HEK293 (cell line): ENCODE measurements at regions not wholly inside any gene's neighbourhood (a gene's known extent, or its start where the extent isn't known, plus 50 kb on each side); places are given as distances from the start of the nearest gene placed in this dataset.

Source experiments
- CTCF ChIA-PET: fragments of 350-600 bp; formaldehyde crosslinking; extraction: SDS; loops from one replicate; lab custom pipeline; 2021; ENCODE audit warnings: antibody characterized with exemption; lab: Yijun Ruan, JAX
- POLR2A ChIA-PET: fragments of 300-600 bp; formaldehyde crosslinking; extraction: SDS; loops from one replicate; lab custom pipeline; 2020; ENCODE audit warnings: antibody characterized with exemption, inconsistent platforms; lab: Yijun Ruan, JAX
- H3K27ac ChIP-seq: fragments of 200-500 bp; sonication (Bioruptor generic); 2 replicates; pipeline ENCODE4 v1.5.1; 2014; ENCODE audit warnings: low read depth, low read length, control low read depth, inconsistent platforms; ENCODE audit errors: extremely low read depth
- H3K36me3 ChIP-seq, 2 experiments: fragments of 200-500 bp in 1 of 2; sonication (Bioruptor generic) in 1 of 2; 1 replicate in 1 of 2; 2 replicates in 1 of 2; pipeline ENCODE4 v1.5.1; 2014 to 2017; ENCODE audit warnings: inconsistent platforms in 2 of 2, low read length in 2 of 2; ENCODE audit not compliant: control insufficient read depth in 2 of 2, insufficient read depth in 1 of 2
- H3K4me1 ChIP-seq: fragments of 200-500 bp; sonication (Bioruptor generic); 2 replicates; pipeline ENCODE4 v1.5.1; 2014; ENCODE audit warnings: mild to moderate bottlenecking, low read length, inconsistent platforms; ENCODE audit not compliant: control insufficient read depth, insufficient read depth
- H3K4me3 ChIP-seq: 2 replicates; pipeline ENCODE4 v1.5.1; 2011; ENCODE audit warnings: low read depth, mild to moderate bottlenecking, control low read depth, low read length, moderate library complexity
- H3K9me3 ChIP-seq: fragments of 200-500 bp; sonication (Bioruptor generic); 2 replicates; pipeline ENCODE4 v1.5.1; 2014; ENCODE audit warnings: low read depth, low read length, inconsistent platforms; ENCODE audit not compliant: control insufficient read depth, insufficient read depth
- GFI1B ChIP-seq: fragments of 450-650 bp; formaldehyde crosslinking; IDR thresholded peaks from 2 replicates; pipeline ENCODE4 v1.5.1; 2016; ENCODE audit warnings: missing biosample characterization, missing genetic modification characterization
- IKZF3 ChIP-seq: fragments of 450-650 bp; IDR thresholded peaks from 2 replicates; pipeline ENCODE4 v1.5.0; 2018; ENCODE audit warnings: missing biosample characterization, mild to moderate bottlenecking, missing genetic modification characterization, moderate library complexity
- KLF17 ChIP-seq: fragments of 450-650 bp; formaldehyde crosslinking; IDR thresholded peaks from 2 replicates; pipeline ENCODE4 v1.5.1; 2016; ENCODE audit warnings: missing biosample characterization, missing genetic modification characterization
- OVOL3 ChIP-seq: fragments of 450-650 bp; formaldehyde crosslinking; IDR thresholded peaks from 2 replicates; pipeline ENCODE4 v1.5.1; 2016; ENCODE audit warnings: missing biosample characterization, missing genetic modification characterization
- SP2 ChIP-seq: fragments of 450-650 bp; formaldehyde crosslinking; IDR thresholded peaks from 2 replicates; pipeline ENCODE4 v1.5.1; 2016; ENCODE audit warnings: missing biosample characterization, missing genetic modification characterization
- TCF7L2 ChIP-seq: IDR thresholded peaks from 2 replicates; pipeline ENCODE4 v1.6.1; 2011; ENCODE audit warnings: low read depth, mild to moderate bottlenecking, inconsistent platforms, low read length, moderate library complexity, borderline replicate concordance
- ZBTB48 ChIP-seq: fragments of 450-650 bp; formaldehyde crosslinking; IDR thresholded peaks from 2 replicates; pipeline ENCODE4 v1.5.1; 2016; ENCODE audit warnings: missing biosample characterization, missing genetic modification characterization
- ZFP41 ChIP-seq: fragments of 450-650 bp; formaldehyde crosslinking; IDR thresholded peaks from 2 replicates; pipeline ENCODE4 v1.5.1; 2016; ENCODE audit warnings: missing biosample characterization, missing genetic modification characterization, borderline replicate concordance
- ZFP69B ChIP-seq: fragments of 450-650 bp; formaldehyde crosslinking; IDR thresholded peaks from 2 replicates; pipeline ENCODE4 v1.5.1; 2016; ENCODE audit warnings: missing biosample characterization, missing genetic modification characterization
- ZNF112 ChIP-seq: fragments of 450-650 bp; formaldehyde crosslinking; IDR thresholded peaks from 2 replicates; pipeline ENCODE4 v1.5.0; 2017; ENCODE audit warnings: missing biosample characterization, missing genetic modification characterization
- ZNF121 ChIP-seq: fragments of 450-650 bp; formaldehyde crosslinking; IDR thresholded peaks from 2 replicates; pipeline ENCODE4 v1.5.1; 2016; ENCODE audit warnings: missing biosample characterization, missing genetic modification characterization
- ZNF174 ChIP-seq: fragments of 450-650 bp; formaldehyde crosslinking; IDR thresholded peaks from 2 replicates; pipeline ENCODE4 v1.5.0; 2017; ENCODE audit warnings: missing biosample characterization, mild to moderate bottlenecking, missing genetic modification characterization
- ZNF221 ChIP-seq: fragments of 450-650 bp; formaldehyde crosslinking; IDR thresholded peaks from 2 replicates; pipeline ENCODE4 v1.5.1; 2017; ENCODE audit warnings: missing biosample characterization, missing genetic modification characterization, borderline replicate concordance
- ZNF404 ChIP-seq: fragments of 450-650 bp; formaldehyde crosslinking; IDR thresholded peaks from 2 replicates; pipeline ENCODE4 v1.5.1; 2017; ENCODE audit warnings: missing biosample characterization, missing genetic modification characterization
- ZNF501 ChIP-seq: fragments of 450-650 bp; formaldehyde crosslinking; IDR thresholded peaks from 2 replicates; pipeline ENCODE4 v1.5.1; 2016; ENCODE audit warnings: missing biosample characterization, missing genetic modification characterization
- ZNF629 ChIP-seq: fragments of 450-650 bp; formaldehyde crosslinking; IDR thresholded peaks from 2 replicates; pipeline ENCODE4 v1.5.1; 2017; ENCODE audit warnings: missing biosample characterization, missing genetic modification characterization
- ZNF654 ChIP-seq: fragments of 450-650 bp; formaldehyde crosslinking; IDR thresholded peaks from 2 replicates; pipeline ENCODE4 v1.5.1; 2016; ENCODE audit warnings: low read depth, missing biosample characterization, missing genetic modification characterization
- ZNF660 ChIP-seq: fragments of 450-650 bp; IDR thresholded peaks from 2 replicates; pipeline ENCODE4 v1.5.1; 2018; ENCODE audit warnings: missing biosample characterization, mild to moderate bottlenecking, missing genetic modification characterization
- ZNF664 ChIP-seq: fragments of 450-650 bp; formaldehyde crosslinking; IDR thresholded peaks from 2 replicates; pipeline ENCODE4 v1.5.1; 2016; ENCODE audit warnings: missing biosample characterization, missing genetic modification characterization
- ZNF670 ChIP-seq: fragments of 450-650 bp; formaldehyde crosslinking; IDR thresholded peaks from 2 replicates; pipeline ENCODE4 v1.5.1; 2016; ENCODE audit warnings: missing biosample characterization, missing genetic modification characterization, low read depth
- ZNF747 ChIP-seq: fragments of 450-650 bp; formaldehyde crosslinking; IDR thresholded peaks from 2 replicates; pipeline ENCODE4 v1.5.1; 2016; ENCODE audit warnings: missing biosample characterization, missing genetic modification characterization
- ZNF792 ChIP-seq: fragments of 450-650 bp; formaldehyde crosslinking; IDR thresholded peaks from 2 replicates; pipeline ENCODE4 v1.5.1; 2016; ENCODE audit warnings: missing biosample characterization, missing genetic modification characterization
- ZSCAN30 ChIP-seq: fragments of 450-650 bp; IDR thresholded peaks from 2 replicates; pipeline ENCODE4 v1.5.1; 2018; ENCODE audit warnings: missing biosample characterization, mild to moderate bottlenecking, missing genetic modification characterization, moderate library complexity
- TF ChIP-seq, protein P1 (sequence below): IDR thresholded peaks from 2 replicates; pipeline ENCODE4 v1.6.1; 2011; ENCODE audit warnings: mild to moderate bottlenecking, low read depth, low read length, borderline replicate concordance
- TF ChIP-seq, protein P2 (sequence below): fragments of 450-650 bp; formaldehyde crosslinking; IDR thresholded peaks from 2 replicates; pipeline ENCODE4 v1.5.1; 2016; ENCODE audit warnings: missing biosample characterization, missing genetic modification characterization
- TF ChIP-seq, protein P3 (sequence below): fragments of 450-650 bp; formaldehyde crosslinking; IDR thresholded peaks from 2 replicates; pipeline ENCODE4 v1.5.1; 2016; ENCODE audit warnings: missing biosample characterization, missing genetic modification characterization

- TF ChIP-seq ZNF501 (tag by site-specific recombination): no peak
- TF ChIP-seq ZNF174: no peak
- no peak for TF ChIP-seq ZNF112 (tag by site-specific recombination)
- no peak for TF ChIP-seq ZNF629 (tag by site-specific recombination)
- TF ChIP-seq OVOL3 (tag by site-specific recombination): no peak
- TF ChIP-seq, protein P1, sequence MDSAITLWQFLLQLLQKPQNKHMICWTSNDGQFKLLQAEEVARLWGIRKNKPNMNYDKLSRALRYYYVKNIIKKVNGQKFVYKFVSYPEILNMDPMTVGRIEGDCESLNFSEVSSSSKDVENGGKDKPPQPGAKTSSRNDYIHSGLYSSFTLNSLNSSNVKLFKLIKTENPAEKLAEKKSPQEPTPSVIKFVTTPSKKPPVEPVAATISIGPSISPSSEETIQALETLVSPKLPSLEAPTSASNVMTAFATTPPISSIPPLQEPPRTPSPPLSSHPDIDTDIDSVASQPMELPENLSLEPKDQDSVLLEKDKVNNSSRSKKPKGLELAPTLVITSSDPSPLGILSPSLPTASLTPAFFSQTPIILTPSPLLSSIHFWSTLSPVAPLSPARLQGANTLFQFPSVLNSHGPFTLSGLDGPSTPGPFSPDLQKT: no peak
- no peak for TF ChIP-seq ZNF654 (tag by site-specific recombination)
- no peak for TF ChIP-seq KLF17 (tag by site-specific recombination)
- no peak for TF ChIP-seq ZBTB48 (tag by site-specific recombination)
- no peak for TF ChIP-seq ZNF792 (tag by site-specific recombination)
Measured at GRCh38 chrX:69264158-69264581, 98.9 kb upstream of the PJA1 start (continued).

DNA sequence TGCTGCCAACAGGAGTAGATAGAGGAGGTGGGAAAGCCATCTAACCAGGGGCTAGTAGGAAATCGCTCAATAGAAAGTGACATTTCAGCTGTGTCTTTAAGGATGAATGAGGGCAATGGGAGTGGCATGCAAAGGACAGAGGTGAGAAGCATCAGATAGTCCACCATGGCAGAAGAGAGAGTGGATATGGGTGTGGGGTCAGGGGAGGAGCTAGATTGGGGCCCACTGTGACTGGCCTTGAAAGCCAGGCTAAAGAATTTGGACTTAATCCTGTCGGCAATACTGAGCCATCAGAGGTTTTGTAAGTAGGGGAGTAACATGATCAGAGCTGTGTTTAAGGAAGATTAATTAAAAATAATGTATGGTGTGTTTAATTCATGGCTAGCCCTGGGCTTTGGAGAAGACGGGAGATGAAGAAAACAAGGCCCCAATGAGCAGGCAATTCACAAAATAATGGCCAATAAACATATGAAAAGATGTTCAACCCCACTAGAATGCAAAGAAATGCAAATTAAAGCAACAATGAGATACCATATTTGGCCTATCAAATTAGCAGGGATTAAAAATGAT, 98.1 kb upstream of the PJA1 start:
- Histone ChIP-seq H3K4me3 (no peak overlapping the region), H3K4me1 (no peaks in the 10 kb centered on the region), H3K36me3 (no peaks in the 10 kb centered on the region), H3K27ac (no peak overlapping the region), H3K9me3 (no peaks in the 10 kb centered on the region; the same call in 1 of the 2 replicates)
- POLR2A ChIA-PET: no interaction called here
- no peak for TF ChIP-seq ZNF747 (tag by site-specific recombination)
- TF ChIP-seq TCF7L2: no peak
- no peak for TF ChIP-seq GFI1B
- TF ChIP-seq, protein P2, sequence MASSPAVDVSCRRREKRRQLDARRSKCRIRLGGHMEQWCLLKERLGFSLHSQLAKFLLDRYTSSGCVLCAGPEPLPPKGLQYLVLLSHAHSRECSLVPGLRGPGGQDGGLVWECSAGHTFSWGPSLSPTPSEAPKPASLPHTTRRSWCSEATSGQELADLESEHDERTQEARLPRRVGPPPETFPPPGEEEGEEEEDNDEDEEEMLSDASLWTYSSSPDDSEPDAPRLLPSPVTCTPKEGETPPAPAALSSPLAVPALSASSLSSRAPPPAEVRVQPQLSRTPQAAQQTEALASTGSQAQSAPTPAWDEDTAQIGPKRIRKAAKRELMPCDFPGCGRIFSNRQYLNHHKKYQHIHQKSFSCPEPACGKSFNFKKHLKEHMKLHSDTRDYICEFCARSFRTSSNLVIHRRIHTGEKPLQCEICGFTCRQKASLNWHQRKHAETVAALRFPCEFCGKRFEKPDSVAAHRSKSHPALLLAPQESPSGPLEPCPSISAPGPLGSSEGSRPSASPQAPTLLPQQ (tag by site-specific recombination): no peak
- no peak for TF ChIP-seq ZNF660 (tag by site-specific recombination)
- no peak for TF ChIP-seq ZFP41 (tag by site-specific recombination)
- TF ChIP-seq, protein P3, sequence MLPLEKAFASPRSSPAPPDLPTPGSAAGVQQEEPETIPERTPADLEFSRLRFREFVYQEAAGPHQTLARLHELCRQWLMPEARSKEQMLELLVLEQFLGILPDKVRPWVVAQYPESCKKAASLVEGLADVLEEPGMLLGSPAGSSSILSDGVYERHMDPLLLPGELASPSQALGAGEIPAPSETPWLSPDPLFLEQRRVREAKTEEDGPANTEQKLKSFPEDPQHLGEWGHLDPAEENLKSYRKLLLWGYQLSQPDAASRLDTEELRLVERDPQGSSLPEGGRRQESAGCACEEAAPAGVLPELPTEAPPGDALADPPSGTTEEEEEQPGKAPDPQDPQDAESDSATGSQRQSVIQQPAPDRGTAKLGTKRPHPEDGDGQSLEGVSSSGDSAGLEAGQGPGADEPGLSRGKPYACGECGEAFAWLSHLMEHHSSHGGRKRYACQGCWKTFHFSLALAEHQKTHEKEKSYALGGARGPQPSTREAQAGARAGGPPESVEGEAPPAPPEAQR (tag by site-specific recombination): no peak
- no peak for TF ChIP-seq ZNF404 (tag by site-specific recombination)
- no peak for TF ChIP-seq ZFP69B (tag by site-specific recombination)
- no peak for TF ChIP-seq IKZF3 (tag by site-specific recombination)
- TF ChIP-seq ZSCAN30 (tag by site-specific recombination): no peak
- no peak for TF ChIP-seq ZNF664
- TF ChIP-seq SP2: no peak
- TF ChIP-seq ZNF670 (tag by site-specific recombination): no peak
- TF ChIP-seq ZNF121 (tag by site-specific recombination): no peak
- TF ChIP-seq ZNF221 (tag by site-specific recombination): no peak
- CTCF ChIA-PET: interaction anchor here (1.0 kb wide), 1 partner anchor 124 kb away, joined by 4 read pairs; no protein-coding TSS in a partner anchor
